ENCODE measurements at regions not wholly inside any gene's neighbourhood (a gene's known extent, or its start where the extent isn't known, plus 50 kb on each side); places are given as distances from the start of the nearest gene placed in this dataset.

GRCh38 chr18:73897517-73897916, 250.1 kb downstream of the FBXO15 start:
- Histone ChIP-seq H3K36me3 (ENCODE audit: control insufficient read depth in 1 of 2, insufficient read depth in 2 of 2, low read length in 2 of 2) (no peaks in the 10 kb centered on the region), H4K20me1 (ENCODE audit: insufficient read depth) (no peaks in the 10 kb centered on the region)
- RAD21 ChIA-PET (ENCODE audit: low non-redundant PET in 1 of 2, low total read pairs in 2 of 2, uncharacterized antibody in 2 of 2, unreplicated experiment in 2 of 2), result no interaction called here

More at GRCh38 chr18:73897517-73897916, 250.1 kb downstream of the FBXO15 start:
- Histone ChIP-seq H3K4me3 (replicated peaks in 1 of 2; ENCODE audit: low read depth in 1 of 2, low read length in 2 of 2) (no peak overlapping the region), H3K9me3 (ENCODE audit: control insufficient read depth in 1 of 2, insufficient read depth in 1 of 2, low read depth in 1 of 2, low read length in 2 of 2) (no peaks in the 10 kb centered on the region; a peak in 1 of 4 replicates), H3K4me1 (ENCODE audit: control insufficient read depth in 1 of 2, insufficient read depth in 2 of 2, low read length in 2 of 2) (no peaks in the 10 kb centered on the region), H3K9ac (ENCODE audit: low read length) (no peak overlapping the region), H3K79me2 (ENCODE audit: insufficient read depth, low read length) (no peaks in the 10 kb centered on the region), H3K27me3 (ENCODE audit: insufficient read depth, low read length) (no peaks in the 10 kb centered on the region), H3K4me2 (ENCODE audit: low read length) (no peak overlapping the region), H2AFZ (ENCODE audit: low read depth, low read length, poor library complexity, severe bottlenecking) (no peak overlapping the region), H3K27ac (ENCODE audit: low read depth, low read length) (no peak overlapping the region), H3K9me2 (ENCODE audit: insufficient read depth) (no peaks in the 10 kb centered on the region)
- CTCF ChIA-PET, result no interaction called here
- BruUV-seq (replicated peaks), result no TSS peak
- intact Hi-C loops (cut with micrococcal nuclease), result no loop called here
- no peak for ATAC-seq
- no peak for DNase-seq (ENCODE audit: low read depth, low spot score)
- TF ChIP-seq ZFX (IDR thresholded peaks at IDR 0.05), result no peak
- no peak for TF ChIP-seq POLR2A (IDR thresholded peaks at IDR 0.05; ENCODE audit: borderline replicate concordance, extremely low read depth, insufficient read depth, insufficient read length)
- TF ChIP-seq RAD21 (IDR thresholded peaks at IDR 0.05; ENCODE audit: low read depth), result no peak
- TF ChIP-seq EZH2 (IDR thresholded peaks at IDR 0.05), result no peak
- TF ChIP-seq CBX3 (IDR thresholded peaks at IDR 0.05; ENCODE audit: low read depth), result no peak
- TF ChIP-seq EGR1 (IDR thresholded peaks at IDR 0.05; ENCODE audit: low read depth), result no peak
- no peak for TF ChIP-seq REST (IDR thresholded peaks at IDR 0.05; ENCODE audit: low read depth)
- no peak for TF ChIP-seq TCF7L2 (IDR thresholded peaks at IDR 0.05; ENCODE audit: borderline replicate concordance, extremely low read depth, insufficient read depth, insufficient read length)
- POLR2A ChIA-PET, result no interaction called here
